ENCODE measurements at regions not wholly inside any gene's neighbourhood (a gene's known extent, or its start where the extent isn't known, plus 50 kb on each side); places are given as distances from the start of the nearest gene placed in this dataset.

- Histone ChIP-seq H3K36me3 (ENCODE audit: control insufficient read depth, insufficient read depth, low read length, severe bottlenecking) (no peaks in the 10 kb centered on the region), H3K27me3 (replicated peaks; ENCODE audit: control insufficient read depth, insufficient read depth, low read length) (no peaks in the 10 kb centered on the region), H3K9ac (ENCODE audit: low read length) (no peak overlapping the region), H3K4me3 (ENCODE audit: low read length) (no peak overlapping the region), H3K9me3 (ENCODE audit: control insufficient read depth, low read length) (no peaks in the 10 kb centered on the region), H3K4me1 (ENCODE audit: control insufficient read depth, insufficient read depth, low read length) (no peaks in the 10 kb centered on the region)
- no peak for DNase-seq (ENCODE audit: low read depth)
Observed at GRCh38 chr1:55289614-55290013, 74.5 kb upstream of the USP24 start.

- Histone ChIP-seq H3K9me3 (ENCODE audit: control insufficient read depth, low read length) (no peaks in the 10 kb centered on the region), H3K27me3 (replicated peaks; ENCODE audit: control insufficient read depth, insufficient read depth, low read length) (no peaks in the 10 kb centered on the region), H3K9ac (ENCODE audit: low read length) (no peak overlapping the region), H3K4me3 (ENCODE audit: low read length) (no peak overlapping the region), H3K4me1 (ENCODE audit: control insufficient read depth, insufficient read depth, low read length) (no peaks in the 10 kb centered on the region), H3K36me3 (ENCODE audit: control insufficient read depth, insufficient read depth, low read length, severe bottlenecking) (no peaks in the 10 kb centered on the region)
- no peak for DNase-seq (ENCODE audit: low read depth)
Observed at GRCh38 chr1:55289042-55289441, 73.9 kb upstream of the USP24 start.

GRCh38 chr1:55288245-55288644 lies 73.1 kb upstream of the USP24 start:
- Histone ChIP-seq H3K4me3 (ENCODE audit: low read length) (no peak overlapping the region), H3K27me3 (replicated peaks; ENCODE audit: control insufficient read depth, insufficient read depth, low read length) (no peaks in the 10 kb centered on the region), H3K9ac (ENCODE audit: low read length) (no peak overlapping the region)

GRCh38 chr1:55287723-55288122 lies 72.6 kb upstream of the USP24 start:
- H3K4me1 ChIP-seq (ENCODE audit: control insufficient read depth, insufficient read depth, low read length), result no peaks in the 10 kb centered on the region
- no peaks in the 10 kb centered on the region for H3K9me3 ChIP-seq (ENCODE audit: control insufficient read depth, low read length)
- H3K36me3 ChIP-seq (ENCODE audit: control insufficient read depth, insufficient read depth, low read length, severe bottlenecking), result no peaks in the 10 kb centered on the region
- no peak overlapping the region for H3K4me3 ChIP-seq (ENCODE audit: low read length)
- no peak for DNase-seq (ENCODE audit: low read depth)
- no peak overlapping the region for H3K9ac ChIP-seq (ENCODE audit: low read length)
- H3K27me3 ChIP-seq (replicated peaks; ENCODE audit: control insufficient read depth, insufficient read depth, low read length), result no peaks in the 10 kb centered on the region

More at GRCh38 chr1:55288245-55288644, 73.1 kb upstream of the USP24 start:
- H3K9me3 ChIP-seq (ENCODE audit: control insufficient read depth, low read length), result no peaks in the 10 kb centered on the region
- H3K4me1 ChIP-seq (ENCODE audit: control insufficient read depth, insufficient read depth, low read length), result no peaks in the 10 kb centered on the region
- no peaks in the 10 kb centered on the region for H3K36me3 ChIP-seq (ENCODE audit: control insufficient read depth, insufficient read depth, low read length, severe bottlenecking)
- DNase-seq (ENCODE audit: low read depth), result no peak

GRCh38 chr1:55286856-55287602 lies 71.9 kb upstream of the USP24 start:
- Histone ChIP-seq H3K9me3 (ENCODE audit: control insufficient read depth, low read length) (no peaks in the 10 kb centered on the region), H3K27me3 (replicated peaks; ENCODE audit: control insufficient read depth, insufficient read depth, low read length) (no peaks in the 10 kb centered on the region), H3K4me1 (ENCODE audit: control insufficient read depth, insufficient read depth, low read length) (no peaks in the 10 kb centered on the region), H3K36me3 (ENCODE audit: control insufficient read depth, insufficient read depth, low read length, severe bottlenecking) (no peaks in the 10 kb centered on the region), H3K9ac (ENCODE audit: low read length) (no peak overlapping the region), H3K4me3 (ENCODE audit: low read length) (no peak overlapping the region)
- no peak for DNase-seq (ENCODE audit: low read depth)

GRCh38 chr1:55285834-55286233 lies 70.7 kb upstream of the USP24 start:
- H3K4me3 ChIP-seq (ENCODE audit: low read length), result no peak overlapping the region
- H3K36me3 ChIP-seq (ENCODE audit: control insufficient read depth, insufficient read depth, low read length, severe bottlenecking), result no peaks in the 10 kb centered on the region
- no peaks in the 10 kb centered on the region for H3K4me1 ChIP-seq (ENCODE audit: control insufficient read depth, insufficient read depth, low read length)
- no peak overlapping the region for H3K9ac ChIP-seq (ENCODE audit: low read length)
- H3K27me3 ChIP-seq (replicated peaks; ENCODE audit: control insufficient read depth, insufficient read depth, low read length), result no peaks in the 10 kb centered on the region
- DNase-seq (ENCODE audit: low read depth), result no peak
- H3K9me3 ChIP-seq (ENCODE audit: control insufficient read depth, low read length), result no peaks in the 10 kb centered on the region

- peak; percentile 88 for DNase-seq (ENCODE audit: low read depth)
Observed at GRCh38 chr1:55284856-55285255, 69.7 kb upstream of the USP24 start.

GRCh38 chr1:55282058-55282457 lies 66.9 kb upstream of the USP24 start:
- Histone ChIP-seq H3K27me3 (replicated peaks; ENCODE audit: control insufficient read depth, insufficient read depth, low read length) (no peaks in the 10 kb centered on the region), H3K4me3 (ENCODE audit: low read length) (no peak overlapping the region), H3K9ac (ENCODE audit: low read length) (no peak overlapping the region), H3K9me3 (ENCODE audit: control insufficient read depth, low read length) (no peaks in the 10 kb centered on the region), H3K4me1 (ENCODE audit: control insufficient read depth, insufficient read depth, low read length) (peaks cover 5% of the 10 kb centered on the region), H3K36me3 (ENCODE audit: control insufficient read depth, insufficient read depth, low read length, severe bottlenecking) (no peaks in the 10 kb centered on the region)
- DNase-seq (ENCODE audit: low read depth), result peak; percentile 46

More at GRCh38 chr1:55284856-55285255, 69.7 kb upstream of the USP24 start:
- Histone ChIP-seq H3K27me3 (replicated peaks; ENCODE audit: control insufficient read depth, insufficient read depth, low read length) (no peaks in the 10 kb centered on the region), H3K36me3 (ENCODE audit: control insufficient read depth, insufficient read depth, low read length, severe bottlenecking) (no peaks in the 10 kb centered on the region), H3K9me3 (ENCODE audit: control insufficient read depth, low read length) (no peaks in the 10 kb centered on the region), H3K9ac (ENCODE audit: low read length) (peak overlapping the region; percentile 58), H3K4me1 (ENCODE audit: control insufficient read depth, insufficient read depth, low read length) (no peaks in the 10 kb centered on the region), H3K4me3 (ENCODE audit: low read length) (no peak overlapping the region)

- no peaks in the 10 kb centered on the region for H3K27me3 ChIP-seq (replicated peaks; ENCODE audit: control insufficient read depth, insufficient read depth, low read length)
- peak; percentile 48 for DNase-seq (ENCODE audit: low read depth)
- H3K9ac ChIP-seq (ENCODE audit: low read length), result no peak overlapping the region
- no peaks in the 10 kb centered on the region for H3K9me3 ChIP-seq (ENCODE audit: control insufficient read depth, low read length)
- no peak overlapping the region for H3K4me3 ChIP-seq (ENCODE audit: low read length)
- H3K4me1 ChIP-seq (ENCODE audit: control insufficient read depth, insufficient read depth, low read length), result peaks cover 18% of the 10 kb centered on the region
- no peaks in the 10 kb centered on the region for H3K36me3 ChIP-seq (ENCODE audit: control insufficient read depth, insufficient read depth, low read length, severe bottlenecking)
Observed at GRCh38 chr1:55280731-55281130, 65.6 kb upstream of the USP24 start.

GRCh38 chr1:55279627-55280026 lies 64.5 kb upstream of the USP24 start:
- DNase-seq (ENCODE audit: low read depth), result no peak
- no peaks in the 10 kb centered on the region for H3K9me3 ChIP-seq (ENCODE audit: control insufficient read depth, low read length)
- H3K27me3 ChIP-seq (replicated peaks; ENCODE audit: control insufficient read depth, insufficient read depth, low read length), result no peaks in the 10 kb centered on the region
- H3K9ac ChIP-seq (ENCODE audit: low read length), result no peak overlapping the region
- H3K36me3 ChIP-seq (ENCODE audit: control insufficient read depth, insufficient read depth, low read length, severe bottlenecking), result no peaks in the 10 kb centered on the region
- peaks cover 28% of the 10 kb centered on the region for H3K4me1 ChIP-seq (ENCODE audit: control insufficient read depth, insufficient read depth, low read length)
- no peak overlapping the region for H3K4me3 ChIP-seq (ENCODE audit: low read length)

- H3K27me3 ChIP-seq (replicated peaks; ENCODE audit: control insufficient read depth, insufficient read depth, low read length), result no peaks in the 10 kb centered on the region
- DNase-seq (ENCODE audit: low read depth), result no peak
- no peaks in the 10 kb centered on the region for H3K36me3 ChIP-seq (ENCODE audit: control insufficient read depth, insufficient read depth, low read length, severe bottlenecking)
- H3K4me1 ChIP-seq (ENCODE audit: control insufficient read depth, insufficient read depth, low read length), result peaks cover 28% of the 10 kb centered on the region
- no peak overlapping the region for H3K9ac ChIP-seq (ENCODE audit: low read length)
- H3K4me3 ChIP-seq (ENCODE audit: low read length), result no peak overlapping the region
- no peaks in the 10 kb centered on the region for H3K9me3 ChIP-seq (ENCODE audit: control insufficient read depth, low read length)
Observed at GRCh38 chr1:55278378-55278777, 63.2 kb upstream of the USP24 start.
